GM21529 (cell line): ENCODE measurements at regions not wholly inside any gene's neighbourhood (a gene's known extent, or its start where the extent isn't known, plus 50 kb on each side); places are given as distances from the start of the nearest gene placed in this dataset.
"Not testable (repeated sequence)": the region's sequence is repeated elsewhere in the genome, so short reads cannot be mapped to it uniquely, and the experiment has no call there.

Source experiments
- ATAC-seq: cut with Tn5 transposase; IDR thresholded peaks from one replicate; pipeline ENCODE4 v1.9.1; 2021; ENCODE audit not compliant: unreplicated experiment

GRCh38 chr3:127420829-127421228 lies 133.0 kb upstream of the PRR20G start:
- no peak for ATAC-seq

GRCh38 chr3:127419641-127420553 lies 132.1 kb upstream of the PRR20G start:
- no peak for ATAC-seq

- no peak for ATAC-seq
Observed at GRCh38 chr3:127419182-127419581, 131.3 kb upstream of the PRR20G start.

GRCh38 chr3:127418560-127419147 lies 130.8 kb upstream of the PRR20G start:
- no peak for ATAC-seq

GRCh38 chr3:127417709-127418559 lies 130.1 kb upstream of the PRR20G start:
- no peak for ATAC-seq

- no peak for ATAC-seq
Observed at GRCh38 chr3:127413871-127414270, 126.0 kb upstream of the PRR20G start.

- no peak for ATAC-seq
Observed at GRCh38 chr3:127413318-127413673, 125.5 kb upstream of the PRR20G start.

GRCh38 chr3:127412578-127413317 lies 124.9 kb upstream of the PRR20G start:
- no peak for ATAC-seq

GRCh38 chr3:127411875-127412274 lies 124.0 kb upstream of the PRR20G start:
- not testable (repeated sequence) for ATAC-seq

GRCh38 chr3:127411083-127411727 lies 123.4 kb upstream of the PRR20G start:
- ATAC-seq: no peak

GRCh38 chr3:127410678-127411077 lies 122.8 kb upstream of the PRR20G start:
- ATAC-seq: no peak

GRCh38 chr3:127410137-127410488 lies 122.3 kb upstream of the PRR20G start:
- no peak for ATAC-seq

GRCh38 chr3:127409421-127410136 lies 121.7 kb upstream of the PRR20G start:
- ATAC-seq: no peak

- ATAC-seq: no peak
Observed at GRCh38 chr3:127408684-127409420, 121.0 kb upstream of the PRR20G start.

GRCh38 chr3:127408022-127408683 lies 120.3 kb upstream of the PRR20G start:
- ATAC-seq: no peak

- ATAC-seq: no peak
Observed at GRCh38 chr3:127407026-127407939, 119.4 kb upstream of the PRR20G start.

- no peak for ATAC-seq
Observed at GRCh38 chr3:127406309-127407025, 118.6 kb upstream of the PRR20G start.
